ENCODE measurements at regions not wholly inside any gene's neighbourhood (a gene's known extent, or its start where the extent isn't known, plus 50 kb on each side); places are given as distances from the start of the nearest gene placed in this dataset.

DNA sequence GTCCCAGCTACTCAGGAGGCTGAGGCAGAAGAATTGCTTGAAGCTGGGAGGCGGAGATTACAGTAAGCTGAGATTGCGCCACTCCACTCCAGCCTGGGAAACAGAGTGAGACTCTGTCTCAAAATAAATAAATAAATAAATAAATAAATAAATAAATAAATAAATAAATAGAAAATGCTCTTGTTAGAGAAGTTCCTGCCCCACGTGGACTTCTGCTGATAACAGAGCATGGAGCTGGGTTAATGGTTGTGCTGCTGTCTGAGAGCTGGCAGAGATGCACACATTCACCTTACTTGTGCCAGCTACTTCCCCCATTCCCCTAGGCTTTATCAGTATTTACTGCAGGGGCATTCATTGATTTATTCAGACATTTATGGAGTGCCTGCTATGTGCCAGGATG lies 155.2 kb upstream of the KCNG1 start:
- no CpG with 5 or more reads among the region's 3 CpGs for WGBS, 2 experiments (ENCODE audit: extremely low coverage in 2 of 2, insufficient read length in 1 of 2)
- no peak overlapping the region for H3K23ac ChIP-seq (ENCODE audit: low read depth, low read length)
- no peak overlapping the region for H4K5ac ChIP-seq (ENCODE audit: low read depth, low read length)
- CTCF ChIA-PET, result no interaction called here
- no peak overlapping the region for H4K8ac ChIP-seq (ENCODE audit: low read depth in 2 of 2, low read length in 2 of 2)
- H3K4me2 ChIP-seq (ENCODE audit: low read depth, low read length), result no peak overlapping the region
- H3K4me1 ChIP-seq (ENCODE audit: control insufficient read depth, insufficient read depth, low read length), result no peaks in the 10 kb centered on the region
- no TSS peak for BruUV-seq (replicated peaks)
- no peak overlapping the region for H2AK9ac ChIP-seq (replicated peaks; ENCODE audit: low read depth, low read length, poor library complexity)
- no peak overlapping the region for H2BK120ac ChIP-seq (ENCODE audit: low read depth, low read length)
- TF ChIP-seq, protein P1, sequence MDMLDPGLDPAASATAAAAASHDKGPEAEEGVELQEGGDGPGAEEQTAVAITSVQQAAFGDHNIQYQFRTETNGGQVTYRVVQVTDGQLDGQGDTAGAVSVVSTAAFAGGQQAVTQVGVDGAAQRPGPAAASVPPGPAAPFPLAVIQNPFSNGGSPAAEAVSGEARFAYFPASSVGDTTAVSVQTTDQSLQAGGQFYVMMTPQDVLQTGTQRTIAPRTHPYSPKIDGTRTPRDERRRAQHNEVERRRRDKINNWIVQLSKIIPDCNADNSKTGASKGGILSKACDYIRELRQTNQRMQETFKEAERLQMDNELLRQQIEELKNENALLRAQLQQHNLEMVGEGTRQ (IDR thresholded peaks at IDR 0.05; ENCODE audit: low read depth, low read length), result no peak
- TF ChIP-seq SMC3 (IDR thresholded peaks at IDR 0.05; ENCODE audit: low read depth, low read length) (no peak), RCOR1 (IDR thresholded peaks at IDR 0.05; ENCODE audit: insufficient replicate concordance, low read length) (no peak), MAFK (IDR thresholded peaks at IDR 0.05; ENCODE audit: low read depth, low read length) (no peak), NFE2L2 (IDR thresholded peaks at IDR 0.05; ENCODE audit: low read depth, low read length) (no peak), POLR2A (IDR thresholded peaks at IDR 0.05; ENCODE audit: low read depth, low read length) (no peak), CHD1 (IDR thresholded peaks at IDR 0.05; ENCODE audit: low read depth, low read length) (no peak)
- TF ChIP-seq, protein P2, sequence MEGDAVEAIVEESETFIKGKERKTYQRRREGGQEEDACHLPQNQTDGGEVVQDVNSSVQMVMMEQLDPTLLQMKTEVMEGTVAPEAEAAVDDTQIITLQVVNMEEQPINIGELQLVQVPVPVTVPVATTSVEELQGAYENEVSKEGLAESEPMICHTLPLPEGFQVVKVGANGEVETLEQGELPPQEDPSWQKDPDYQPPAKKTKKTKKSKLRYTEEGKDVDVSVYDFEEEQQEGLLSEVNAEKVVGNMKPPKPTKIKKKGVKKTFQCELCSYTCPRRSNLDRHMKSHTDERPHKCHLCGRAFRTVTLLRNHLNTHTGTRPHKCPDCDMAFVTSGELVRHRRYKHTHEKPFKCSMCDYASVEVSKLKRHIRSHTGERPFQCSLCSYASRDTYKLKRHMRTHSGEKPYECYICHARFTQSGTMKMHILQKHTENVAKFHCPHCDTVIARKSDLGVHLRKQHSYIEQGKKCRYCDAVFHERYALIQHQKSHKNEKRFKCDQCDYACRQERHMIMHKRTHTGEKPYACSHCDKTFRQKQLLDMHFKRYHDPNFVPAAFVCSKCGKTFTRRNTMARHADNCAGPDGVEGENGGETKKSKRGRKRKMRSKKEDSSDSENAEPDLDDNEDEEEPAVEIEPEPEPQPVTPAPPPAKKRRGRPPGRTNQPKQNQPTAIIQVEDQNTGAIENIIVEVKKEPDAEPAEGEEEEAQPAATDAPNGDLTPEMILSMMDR (conservative IDR thresholded peaks at IDR 0.05; ENCODE audit: low read depth, low read length), result no peak
- intact Hi-C loops (cut with micrococcal nuclease) (no loop called here), in situ Hi-C loops (cut with MboI; ENCODE audit: low sequenced_read_pairs) (no loop called here), dilution Hi-C loops (cut with HindIII; ENCODE audit: low sequenced_read_pairs, unreplicated experiment) (no loop called here)
- H2AFZ ChIP-seq (replicated peaks; ENCODE audit: low read length, poor library complexity), result no peak overlapping the region
- no peak overlapping the region for H3K27ac ChIP-seq (ENCODE audit: insufficient read depth, low read length)
- H3K79me1 ChIP-seq (ENCODE audit: low read depth in 1 of 2, low read length in 2 of 2), result no peaks in the 10 kb centered on the region
- ATAC-seq (ENCODE audit: low read depth) (no peak), DNase-seq (no peak)
- peaks cover 46% of the 10 kb centered on the region for H3K27me3 ChIP-seq (ENCODE audit: control insufficient read depth, insufficient read depth, low read length)
- H2BK20ac ChIP-seq (ENCODE audit: low read depth, low read length), result no peak overlapping the region
- H3K4me3 ChIP-seq (ENCODE audit: insufficient read depth, low read depth, low read length), result no peak overlapping the region
- no peak overlapping the region for H3K9ac ChIP-seq (ENCODE audit: low read depth, low read length)
- H2BK5ac ChIP-seq (ENCODE audit: low read depth, low read length, poor library complexity, severe bottlenecking), result no peak overlapping the region
- H3K36me3 ChIP-seq (ENCODE audit: control insufficient read depth, insufficient read depth, low read length), result no peaks in the 10 kb centered on the region
- no peak overlapping the region for H3K4ac ChIP-seq (ENCODE audit: low read depth, low read length)
- H3K9me3 ChIP-seq (ENCODE audit: control insufficient read depth, insufficient read depth, low read length), result no peaks in the 10 kb centered on the region
- H3K14ac ChIP-seq (replicated peaks; ENCODE audit: low read depth, low read length), result no peak overlapping the region
- no peak overlapping the region for H3K56ac ChIP-seq (ENCODE audit: extremely low read depth, insufficient read depth, low read length)
- no peaks in the 10 kb centered on the region for H3K9me1 ChIP-seq (ENCODE audit: insufficient read depth, low read length)
- no peaks in the 10 kb centered on the region for H4K20me1 ChIP-seq (ENCODE audit: insufficient read depth, low read length)
- no peak overlapping the region for H2AK5ac ChIP-seq (ENCODE audit: low read depth, low read length)
- H3K18ac ChIP-seq (ENCODE audit: low read depth, low read length), result no peak overlapping the region
- no peak overlapping the region for H4K91ac ChIP-seq (ENCODE audit: insufficient read depth, low read depth, low read length)
- H2BK15ac ChIP-seq (ENCODE audit: low read depth, low read length), result no peak overlapping the region
- POLR2A ChIA-PET (ENCODE audit: unreplicated experiment), result no interaction called here

Measured in IMR-90 (cell line).